HG03571 (cell line): ENCODE measurements at regions not wholly inside any gene's neighbourhood (a gene's known extent, or its start where the extent isn't known, plus 50 kb on each side); places are given as distances from the start of the nearest gene placed in this dataset.

Experiments used
- ATAC-seq: cut with Tn5 transposase; IDR thresholded peaks from one replicate; pipeline ENCODE4 v1.9.1; 2021; ENCODE audit not compliant: unreplicated experiment

GRCh38 chr5:147036691-147037245 lies 158.2 kb upstream of the PPP2R2B start:
- ATAC-seq, result no peak

- ATAC-seq, result no peak
Measured at GRCh38 chr5:147037515-147038205, 159.1 kb upstream of the PPP2R2B start.

- ATAC-seq, result no peak
Measured at GRCh38 chr5:147040856-147041255, 162.3 kb upstream of the PPP2R2B start.

GRCh38 chr5:147044572-147045273 lies 166.2 kb upstream of the PPP2R2B start:
- ATAC-seq, result no peak

GRCh38 chr5:147045290-147045689 lies 166.7 kb upstream of the PPP2R2B start:
- no peak for ATAC-seq

- ATAC-seq, result no peak
Measured at GRCh38 chr5:147046281-147046680, 167.7 kb upstream of the PPP2R2B start.

GRCh38 chr5:147046894-147047293 lies 168.3 kb upstream of the PPP2R2B start:
- ATAC-seq, result no peak

GRCh38 chr5:147049764-147050163 lies 171.2 kb upstream of the PPP2R2B start:
- ATAC-seq, result no peak

- ATAC-seq, result no peak
Measured at GRCh38 chr5:147050172-147050571, 171.6 kb upstream of the PPP2R2B start.

GRCh38 chr5:147051193-147051592 lies 172.6 kb upstream of the PPP2R2B start:
- no peak for ATAC-seq

- ATAC-seq, result no peak
Measured at GRCh38 chr5:147052519-147052918, 174.0 kb upstream of the PPP2R2B start.

- no peak for ATAC-seq
Measured at GRCh38 chr5:147055089-147055826, 176.7 kb upstream of the PPP2R2B start.

GRCh38 chr5:147055850-147056566 lies 177.5 kb upstream of the PPP2R2B start:
- ATAC-seq, result no peak

GRCh38 chr5:147057051-147057450 lies 177.8 kb upstream of the STK32A start:
- ATAC-seq, result no peak

- no peak for ATAC-seq
Measured at GRCh38 chr5:147061431-147061830, 173.4 kb upstream of the STK32A start.

- ATAC-seq, result no peak
Measured at GRCh38 chr5:147062427-147062826, 172.4 kb upstream of the STK32A start.

GRCh38 chr5:147063943-147064342 lies 170.9 kb upstream of the STK32A start:
- no peak for ATAC-seq

- ATAC-seq, result no peak
Measured at GRCh38 chr5:147065071-147065470, 169.8 kb upstream of the STK32A start.

- no peak for ATAC-seq
Measured at GRCh38 chr5:147068998-147069397, 165.8 kb upstream of the STK32A start.

GRCh38 chr5:147072622-147073021 lies 162.2 kb upstream of the STK32A start:
- no peak for ATAC-seq

- no peak for ATAC-seq
Measured at GRCh38 chr5:147073098-147073497, 161.7 kb upstream of the STK32A start.
